Uterus (tissue), 3 donors: ENCODE measurements at regions not wholly inside any gene's neighbourhood (a gene's known extent, or its start where the extent isn't known, plus 50 kb on each side); places are given as distances from the start of the nearest gene placed in this dataset.
"Not testable (repeated sequence)": the region's sequence is repeated elsewhere in the genome, so short reads cannot be mapped to it uniquely, and the experiment has no call there.

Experiments
- DNase-seq, 2 donors: peaks; one replicate each; pipeline ENCODE4 v3.0.0-alpha.2; 2019 to 2020
- H3K27ac ChIP-seq, 2 donors: fragments of 200-600 bp; sonication (generic); 1 replicate in 1 of 2; 2 replicates in 1 of 2; pipeline ENCODE4 v1.5.1; 2016 to 2018
- H3K27me3 ChIP-seq, 2 donors: fragments of 200-600 bp; sonication (generic); one replicate each; pipeline ENCODE4 v1.5.1; 2018 to 2019; ENCODE audit warnings: control low read depth in 1 of 2
- H3K36me3 ChIP-seq, 2 donors: fragments of 200-600 bp; sonication (generic); one replicate each; pipeline ENCODE4 v1.5.1; 2019; ENCODE audit warnings: control low read depth in 1 of 2
- H3K4me1 ChIP-seq, 2 donors: fragments of 200-600 bp; sonication (generic); one replicate each; pipeline ENCODE4 v1.5.1; 2018 to 2019; ENCODE audit warnings: control low read depth in 1 of 2
- H3K4me3 ChIP-seq, 2 donors: fragments of 200-600 bp; sonication (generic); 1 replicate in 1 of 2; 2 replicates in 1 of 2; pipeline ENCODE4 v1.5.1; 2018 to 2019; ENCODE audit warnings: mild to moderate bottlenecking in 1 of 2
- H3K9me3 ChIP-seq, 2 donors: fragments of 200-600 bp; sonication (generic); one replicate each; pipeline ENCODE4 v1.5.1; 2019; ENCODE audit warnings: control low read depth in 1 of 2
- intact Hi-C: fragments of 100-400 bp; cut with DNase I; formaldehyde crosslinking; loops from one replicate; pipeline ENCODE4 v1.15.1; 2023; ENCODE audit warnings: low total_unique reads
- donor health status: DM: yes; HTN: yes; CAD: no.

DNA sequence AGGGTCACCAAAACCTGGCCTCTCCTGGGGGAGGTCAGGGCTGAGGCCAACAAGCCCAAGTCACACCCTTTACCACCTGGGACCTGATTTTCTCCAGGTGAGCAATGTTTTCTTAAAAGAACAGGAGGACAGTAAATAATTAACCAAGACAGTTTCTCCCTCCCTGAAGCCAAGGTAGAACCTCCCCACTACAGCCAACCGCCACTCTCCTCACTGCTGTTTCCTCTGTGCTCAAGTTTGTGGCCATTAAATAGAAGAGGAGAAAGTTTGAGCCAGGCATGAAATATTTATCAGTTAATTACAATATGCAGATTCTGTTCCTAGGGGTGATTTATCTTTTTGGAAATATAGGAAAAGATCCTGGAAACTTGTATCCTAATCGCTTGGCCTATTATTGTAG is 150.6 kb upstream of the ANKRD20A1 start:
- H3K27ac ChIP-seq, DNase-seq, H3K4me3 ChIP-seq, H3K9me3 ChIP-seq, H3K27me3 ChIP-seq, H3K4me1 ChIP-seq, intact Hi-C loops, H3K36me3 ChIP-seq: not testable (repeated sequence)

DNA sequence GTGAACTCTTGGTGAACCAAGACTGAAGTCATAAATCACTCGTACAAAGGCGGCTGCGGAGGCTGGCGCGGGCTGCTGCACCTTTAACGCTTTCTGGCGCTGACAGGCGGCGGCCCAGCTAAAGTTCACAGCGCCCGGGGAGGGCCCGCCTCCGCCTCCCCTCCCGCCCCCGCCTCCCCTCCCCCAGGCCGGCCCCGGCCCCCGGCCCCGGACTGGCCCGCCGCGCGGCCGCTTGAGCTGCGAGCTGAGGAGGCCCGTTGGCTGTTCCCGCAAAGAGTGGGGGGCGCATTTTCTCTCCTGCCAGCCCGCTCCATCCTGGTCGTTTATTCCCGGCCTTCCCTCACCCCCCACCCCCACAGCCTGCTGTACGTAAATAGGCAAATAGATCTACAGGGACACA is 147.3 kb upstream of the ANKRD20A1 start:
- intact Hi-C loops, H3K4me3 ChIP-seq, H3K36me3 ChIP-seq, H3K27ac ChIP-seq, H3K4me1 ChIP-seq, H3K9me3 ChIP-seq, H3K27me3 ChIP-seq: not testable (repeated sequence)
- peak in 1 of 2 donors; percentile 15 for DNase-seq

DNA sequence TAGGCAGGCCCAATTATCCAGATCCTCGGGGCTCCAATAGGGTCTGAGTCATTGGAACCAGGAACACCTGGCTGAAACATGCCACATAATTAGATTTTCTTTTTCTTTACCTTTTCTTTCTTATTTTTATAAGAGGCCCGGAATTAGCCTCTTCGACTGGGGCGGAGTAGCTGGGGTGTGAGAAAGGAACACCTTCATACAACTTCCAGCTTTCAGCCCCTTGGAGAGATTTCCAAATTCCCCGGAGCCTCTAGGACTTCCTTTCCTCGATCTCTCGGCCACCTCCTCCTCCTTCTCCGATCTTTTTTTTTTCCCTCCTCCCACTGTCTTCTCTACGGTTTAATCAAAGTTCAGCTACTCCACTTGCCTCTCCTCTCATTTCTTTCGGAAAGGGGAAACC is 146.8 kb upstream of the ANKRD20A1 start:
- intact Hi-C loops, H3K4me3 ChIP-seq, H3K36me3 ChIP-seq, H3K27me3 ChIP-seq, H3K9me3 ChIP-seq, H3K4me1 ChIP-seq: not testable (repeated sequence)
- H3K27ac ChIP-seq: peak overlapping the region; percentile 57 to 68
- DNase-seq: peak; percentile 10 to 12

DNA sequence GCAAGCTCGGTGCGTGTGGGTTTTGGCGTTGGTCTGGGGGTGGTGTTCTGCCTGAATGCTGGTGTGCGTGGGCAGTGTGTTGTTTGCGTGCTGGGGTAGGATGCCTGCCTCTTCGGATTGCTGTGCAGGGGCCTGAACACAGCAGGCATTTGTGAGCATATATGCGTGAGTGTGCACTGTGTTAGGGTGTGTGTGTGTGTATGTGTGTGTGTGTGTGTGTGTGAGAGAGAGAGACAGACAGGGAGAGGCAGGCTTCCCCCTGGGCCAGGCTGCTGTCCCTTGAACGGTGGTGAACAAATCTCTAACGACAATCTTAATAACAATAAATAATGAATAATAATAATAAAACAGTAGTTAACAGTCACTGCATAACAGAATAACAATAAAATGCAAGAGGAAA is 145.8 kb upstream of the ANKRD20A1 start:
- H3K4me1 ChIP-seq, H3K9me3 ChIP-seq, H3K36me3 ChIP-seq, H3K27me3 ChIP-seq, H3K27ac ChIP-seq, intact Hi-C loops, H3K4me3 ChIP-seq: not testable (repeated sequence)
- peak; percentile 10 to 11 for DNase-seq

DNA sequence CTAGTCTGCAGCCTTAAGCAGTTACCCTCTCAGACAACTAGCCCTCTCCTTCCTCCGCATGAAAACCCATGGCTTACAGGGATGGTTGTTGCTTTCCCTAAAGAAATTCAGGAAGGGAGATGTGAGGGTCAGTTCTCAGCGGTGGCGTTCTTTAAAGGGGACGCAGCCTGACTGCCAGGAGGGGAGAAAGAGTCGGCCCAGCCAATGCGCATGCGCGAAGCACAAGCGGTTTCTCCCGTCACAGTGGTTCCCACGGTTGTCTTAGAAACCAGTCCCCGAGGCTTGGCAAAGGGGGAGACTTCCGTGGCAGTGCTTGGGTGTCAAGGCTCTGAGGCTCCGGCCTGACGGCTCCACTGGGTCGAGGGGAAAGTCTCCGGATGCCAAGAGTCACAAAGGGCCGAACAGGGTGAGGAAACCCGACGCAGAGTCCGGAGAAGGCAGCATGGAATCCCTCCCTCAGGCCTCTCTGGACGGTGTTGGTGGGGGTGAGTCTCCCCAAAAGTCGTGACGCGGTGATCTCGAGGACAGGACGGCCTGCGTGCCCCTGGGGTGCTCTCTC is 140.8 kb upstream of the ANKRD20A1 start:
- H3K4me1 ChIP-seq, H3K36me3 ChIP-seq, H3K27me3 ChIP-seq, H3K27ac ChIP-seq, intact Hi-C loops, H3K9me3 ChIP-seq, H3K4me3 ChIP-seq: not testable (repeated sequence)
- DNase-seq: peak; percentile 23 to 36

DNA sequence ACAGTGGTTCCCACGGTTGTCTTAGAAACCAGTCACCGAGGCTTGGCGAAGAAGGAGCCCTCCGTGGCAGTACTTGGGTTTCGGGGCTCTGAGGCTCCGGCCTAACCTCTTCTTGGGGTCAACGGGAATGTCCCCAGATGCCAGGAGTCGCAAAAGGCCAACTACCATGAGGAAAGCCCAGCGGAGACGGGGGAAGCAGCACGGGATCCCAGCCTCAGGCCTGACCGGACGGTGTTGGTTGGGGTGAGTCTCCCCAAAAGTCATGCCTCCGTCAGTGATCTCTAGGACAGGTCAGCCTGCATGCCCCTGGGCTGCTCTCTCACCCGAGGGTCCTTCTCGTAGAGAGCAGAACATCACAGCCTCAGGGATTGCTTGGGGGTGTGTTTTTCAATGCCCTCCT is 138.2 kb upstream of the ANKRD20A1 start:
- H3K4me1 ChIP-seq, H3K4me3 ChIP-seq, H3K9me3 ChIP-seq, H3K27me3 ChIP-seq, H3K27ac ChIP-seq, intact Hi-C loops, H3K36me3 ChIP-seq: not testable (repeated sequence)
- peak; percentile 7 to 13 for DNase-seq

DNA sequence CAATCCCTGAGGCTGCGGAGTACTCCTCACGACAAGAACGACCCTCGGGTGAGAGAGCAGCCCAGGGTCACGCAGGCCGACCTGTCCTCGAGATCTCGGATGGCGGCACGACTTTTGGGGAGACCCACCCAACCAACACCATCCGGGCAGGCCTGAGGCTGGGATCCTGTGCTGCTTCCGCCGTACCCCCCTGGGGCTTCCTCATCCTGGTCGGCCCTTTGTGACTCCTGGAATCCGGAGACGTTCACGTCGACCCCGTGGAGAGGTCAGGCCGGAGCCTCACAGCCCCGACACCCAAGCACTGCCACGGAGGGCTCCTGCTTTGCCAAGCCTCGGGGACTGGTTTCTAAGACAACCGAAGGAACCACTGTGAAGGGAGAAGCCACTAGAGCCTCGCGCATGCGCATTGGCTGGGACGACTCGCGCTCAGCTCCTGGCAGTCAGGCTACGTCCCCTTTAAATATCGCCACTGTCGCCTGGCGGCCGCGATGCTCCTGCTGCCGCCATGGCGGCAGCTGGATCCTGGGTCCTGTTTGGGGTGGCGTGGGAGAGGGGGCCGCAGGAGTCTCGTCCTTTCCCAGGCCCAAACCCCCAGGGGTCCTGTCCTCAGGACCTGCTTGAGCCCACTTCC is 136.2 kb upstream of the ANKRD20A1 start:
- H3K9me3 ChIP-seq: not testable (repeated sequence)

DNA sequence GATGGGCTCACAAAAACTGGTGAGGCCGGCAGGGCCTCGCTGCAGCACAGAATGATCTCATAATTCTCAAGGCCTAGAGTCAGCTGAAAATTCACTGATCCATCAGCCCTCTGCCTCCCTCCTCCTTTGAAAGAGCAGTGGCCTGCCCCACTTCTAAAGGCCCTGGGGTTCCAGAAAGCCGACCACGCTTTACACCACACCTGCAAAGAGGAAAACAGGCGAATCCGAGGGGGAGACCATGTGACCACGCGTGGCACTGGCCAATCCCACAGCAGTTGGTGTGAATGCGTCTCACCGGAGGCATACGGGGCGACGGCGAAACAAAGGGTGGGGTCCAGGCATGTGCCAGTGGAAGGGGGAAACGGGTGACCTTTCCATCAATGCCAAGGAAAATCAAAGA is 135.5 kb upstream of the ANKRD20A1 start:
- H3K4me3 ChIP-seq, intact Hi-C loops, H3K27me3 ChIP-seq, H3K4me1 ChIP-seq, H3K27ac ChIP-seq, H3K36me3 ChIP-seq, H3K9me3 ChIP-seq: not testable (repeated sequence)
- DNase-seq: peak; percentile 12 to 15

More for the DNA sequence above, 136.2 kb upstream of the ANKRD20A1 start:
- H3K4me3 ChIP-seq, H3K4me1 ChIP-seq, H3K27ac ChIP-seq, H3K27me3 ChIP-seq, intact Hi-C loops, DNase-seq, H3K36me3 ChIP-seq: not testable (repeated sequence)

DNA sequence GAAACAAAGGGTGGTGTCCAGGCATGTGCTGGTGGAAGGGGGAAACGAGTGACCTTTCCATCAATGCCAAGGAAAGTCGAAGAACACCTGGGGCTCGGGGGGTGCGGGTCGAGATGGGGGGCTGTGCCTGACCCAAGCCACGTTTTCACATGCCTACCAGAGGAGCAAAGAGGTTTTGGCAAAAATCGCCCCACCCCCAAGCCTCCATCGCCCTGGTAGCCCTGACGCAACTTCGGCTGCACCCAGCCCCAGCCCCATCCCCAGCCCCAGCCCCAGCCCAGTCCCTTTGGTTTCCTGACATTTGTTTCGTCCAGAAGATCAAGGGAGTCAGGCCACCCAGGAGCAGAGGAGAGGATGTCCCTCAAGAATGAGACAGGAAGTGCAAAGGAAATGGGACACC is 133.8 kb upstream of the ANKRD20A1 start:
- H3K27me3 ChIP-seq, H3K4me1 ChIP-seq, intact Hi-C loops, H3K36me3 ChIP-seq, H3K9me3 ChIP-seq, H3K4me3 ChIP-seq, H3K27ac ChIP-seq: not testable (repeated sequence)
- DNase-seq: peak; percentile 18 to 22

DNA sequence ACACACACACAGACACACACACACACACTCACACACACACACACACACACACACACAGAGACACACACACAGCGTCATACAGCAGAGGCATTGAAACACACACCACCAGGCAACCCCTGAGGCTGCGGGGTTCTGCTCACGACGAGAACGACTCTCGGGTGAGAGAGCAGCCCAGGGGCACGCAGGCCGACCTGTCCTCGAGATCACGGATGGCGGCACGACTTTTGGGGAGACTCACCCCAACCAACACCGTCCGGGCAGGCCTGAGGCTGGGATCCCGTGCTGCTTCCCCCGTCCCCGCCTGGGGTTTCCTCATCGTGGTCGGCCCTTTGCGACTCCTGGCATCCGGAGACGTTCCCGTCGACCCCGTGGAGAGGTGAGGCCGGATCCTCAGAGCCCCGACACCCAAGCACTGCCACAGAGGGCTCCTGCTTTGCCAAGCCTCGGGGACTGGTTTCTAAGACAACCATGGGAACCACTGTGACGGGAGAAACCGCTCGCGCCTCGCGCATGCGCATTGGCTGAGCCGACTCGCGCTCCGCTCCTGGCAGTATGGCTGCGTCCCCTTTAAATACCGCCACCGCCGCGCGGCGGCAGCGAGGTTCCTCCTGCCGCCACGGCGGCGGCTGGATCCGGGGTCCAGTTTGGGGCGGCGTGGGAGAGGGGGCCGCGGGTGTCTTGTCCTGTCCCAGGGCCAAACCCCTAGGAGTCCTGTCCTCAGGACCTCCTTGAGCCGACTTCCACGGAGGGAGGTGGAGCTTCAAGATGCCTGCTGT is 132.3 kb upstream of the ANKRD20A1 start:
- peak overlapping the region in 1 of 2 donors; percentile 34 for H3K4me3 ChIP-seq
- H3K27ac ChIP-seq, intact Hi-C loops, H3K4me1 ChIP-seq, H3K36me3 ChIP-seq, H3K27me3 ChIP-seq, H3K9me3 ChIP-seq: not testable (repeated sequence)
- peak; percentile 13 to 16 for DNase-seq

DNA sequence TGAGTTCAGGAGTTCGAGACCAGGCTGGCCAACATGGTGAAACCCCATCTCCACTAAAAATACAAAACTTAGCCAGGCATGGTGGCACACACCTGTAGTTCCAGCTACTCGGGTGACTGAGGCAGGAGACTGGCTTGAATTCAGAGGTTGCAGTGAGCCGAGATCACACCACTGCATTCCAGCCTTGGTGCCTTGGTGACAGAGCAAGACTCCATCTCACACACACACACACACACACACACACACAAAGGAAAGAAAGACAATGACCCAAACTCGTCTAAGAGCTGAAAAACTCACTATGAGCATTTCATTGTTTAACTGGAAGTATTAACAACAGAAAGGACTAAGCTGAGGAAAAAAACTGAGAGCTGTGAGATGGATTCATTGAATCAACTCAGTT is 95.6 kb upstream of the ANKRD20A1 start:
- H3K4me1 ChIP-seq, H3K9me3 ChIP-seq, H3K27me3 ChIP-seq, H3K36me3 ChIP-seq, DNase-seq, intact Hi-C loops, H3K27ac ChIP-seq, H3K4me3 ChIP-seq: not testable (repeated sequence)

DNA sequence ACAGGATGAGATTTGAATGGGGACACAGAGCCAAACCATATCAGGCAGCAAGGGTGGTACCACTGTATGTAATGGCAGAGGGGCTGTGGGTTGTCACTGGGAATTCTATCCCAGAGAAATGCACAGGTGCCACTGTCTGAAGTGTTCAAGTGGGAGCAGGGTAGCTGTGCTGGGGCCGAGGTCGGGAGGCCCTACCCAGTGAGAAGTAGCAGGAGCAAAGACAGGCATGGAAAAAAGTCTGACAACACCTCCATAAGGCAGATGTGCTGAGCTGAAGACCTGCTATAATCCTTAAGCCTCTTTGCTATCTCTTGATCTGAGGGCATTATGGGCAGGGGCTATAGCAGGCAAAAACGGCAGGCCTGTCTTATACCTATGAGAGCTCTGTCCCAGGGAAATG is 86.9 kb upstream of the ANKRD20A1 start:
- H3K9me3 ChIP-seq, H3K4me3 ChIP-seq, H3K27me3 ChIP-seq, H3K36me3 ChIP-seq, DNase-seq, H3K4me1 ChIP-seq, intact Hi-C loops, H3K27ac ChIP-seq: not testable (repeated sequence)

DNA sequence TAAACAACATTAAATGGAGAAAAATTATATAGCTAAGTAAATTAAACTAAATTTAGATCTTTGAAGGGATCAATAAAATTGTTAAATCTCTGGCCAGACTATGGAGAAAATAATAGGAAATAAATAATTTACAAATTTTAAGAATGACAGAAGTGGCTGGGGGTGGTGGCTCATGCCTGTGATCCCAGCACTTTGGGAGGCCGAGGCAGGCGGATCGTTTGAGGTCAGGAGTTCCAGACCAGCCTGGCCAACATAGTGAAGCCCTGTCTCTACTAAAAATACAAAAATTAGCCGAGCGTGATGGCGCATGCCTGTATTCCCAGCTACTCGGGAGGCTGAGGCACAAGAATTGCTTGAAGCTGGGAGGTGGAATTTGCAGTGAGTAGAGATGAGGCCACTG is 58.6 kb upstream of the ANKRD20A1 start:
- H3K27me3 ChIP-seq, H3K4me3 ChIP-seq, H3K9me3 ChIP-seq, H3K36me3 ChIP-seq, H3K4me1 ChIP-seq, intact Hi-C loops, H3K27ac ChIP-seq: not testable (repeated sequence)
- DNase-seq: peak in 1 of 2 donors; percentile 3
